Pancreas (tissue), 10 donors: ENCODE measurements at regions not wholly inside any gene's neighbourhood (a gene's known extent, or its start where the extent isn't known, plus 50 kb on each side); places are given as distances from the start of the nearest gene placed in this dataset.

Experiments
- ATAC-seq, 4 donors: fragments of 200-7000 bp; cut with Tn5 transposase; one replicate each; pipeline versions ENCODE4 v1.8.0 to v1.9.1; 2020; ENCODE audit warnings: mild to moderate bottlenecking in 4 of 4, moderate library complexity in 4 of 4
- DNase-seq, 6 donors: peaks; one replicate each; pipeline ENCODE4 v3.0.0-alpha.2; 2020
- FAIRE-seq: peaks from 2 replicates; lab custom pipeline; 2012; peaks lifted over from hg19 to GRCh38; lab: Jason Lieb, UNC
- H3K27ac ChIP-seq, 4 donors: fragments of 200-600 bp; sonication (generic); 1 replicate in 3 of 4; 2 replicates in 1 of 4; pipeline versions ENCODE4 v1.5.0 to v1.8.0; 2020
- H3K27me3 ChIP-seq, 4 donors: fragments of 200-600 bp; one replicate each; pipeline ENCODE4 v1.8.0; 2021
- H3K36me3 ChIP-seq, 3 donors: fragments of 200-600 bp; sonication (generic) in 1 of 3; one replicate each; pipeline versions ENCODE4 v1.5.0 to v1.8.0; 2020 to 2021
- H3K4me1 ChIP-seq, 3 donors: fragments of 200-600 bp; one replicate each; pipeline ENCODE4 v1.8.0; 2021
- H3K4me3 ChIP-seq, 4 donors: fragments of 200-600 bp; sonication (generic) in 2 of 4; one replicate each; pipeline versions ENCODE4 v1.5.0 to v1.8.0; 2020 to 2021
- H3K9me3 ChIP-seq, 4 donors: fragments of 200-600 bp; one replicate each; pipeline ENCODE4 v1.8.0; 2021
- WGBS, 2 donors: extraction: QIAGEN DNeasy Blood & Tissue Kit; methylation state at CpG; one replicate each; pipeline ENCODE4 v1.1.7; 2013; 5-methylcytosine and 5-hydroxymethylcytosine counted together
- intact Hi-C, 3 donors: fragments of 100-400 bp; cut with DNase I; formaldehyde crosslinking; loops; one replicate each; pipeline versions ENCODE4 v1.11.1 to v1.14.2; 2022
- TF ChIP-seq, protein P1 (sequence below), 4 donors: fragments of 200-600 bp; sonication (generic) in 3 of 4; IDR thresholded peaks; one replicate each; pipeline versions ENCODE4 v1.5.0 to v1.8.0; 2021; ENCODE audit warnings: antibody characterized with exemption in 4 of 4
- donor health status: healthy with polysubstance abuse.
- donor health status: DM: no; HTN: no; CAD: no; lungs with moderate emphysema.
- donor health status: DM: no; HTN: no; CAD: no.
- donor health status: control.
- donor health status: control.
- donor health status: Bipolar disorder and iron deficiency.
- donor health status: DM: yes; HTN: yes; CAD: no.
- donor health status: DM: no; HTN: no; CAD: no.
- donor health status: DM: no; HTN: no; CAD: no.
- donor health status: DM: yes; HTN: yes; CAD: no.

DNA sequence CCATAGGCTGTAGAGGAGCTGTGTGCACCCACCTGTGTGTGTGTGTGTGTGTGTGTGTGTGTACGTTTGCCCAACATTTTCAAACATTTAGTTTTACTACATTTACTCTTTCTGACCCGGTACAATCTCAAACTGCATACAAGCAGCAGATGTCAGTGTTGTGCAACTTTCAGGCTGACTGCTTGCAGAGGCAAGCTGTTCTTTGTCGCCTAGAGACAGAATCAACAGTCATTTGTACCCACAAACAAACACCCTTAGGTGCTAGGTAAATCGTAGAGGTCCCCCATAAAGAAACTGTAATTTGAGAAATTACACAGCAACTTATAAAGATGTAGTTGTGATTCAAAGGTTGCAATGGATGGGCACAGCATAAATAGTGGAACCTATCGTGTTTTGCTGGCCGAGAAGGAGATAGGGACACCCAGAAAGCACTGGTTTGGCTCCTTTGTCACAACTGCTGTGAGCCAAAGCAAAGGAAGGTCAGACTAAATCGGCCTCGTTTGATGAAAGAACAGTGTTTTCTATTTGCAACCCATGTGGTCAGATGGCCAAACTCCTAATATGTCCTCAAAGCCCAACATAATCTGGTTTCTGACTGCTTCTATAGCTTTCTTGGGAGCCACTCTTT, 478.4 kb downstream of the TOX3 start:
- Histone ChIP-seq H3K27ac (no peak overlapping the region), H3K27me3 (peaks cover 0 to 8% (median 0%) of the 10 kb centered on the region in 4 donors), H3K4me1 (no peaks in the 10 kb centered on the region), H3K36me3 (no peaks in the 10 kb centered on the region), H3K4me3 (no peak overlapping the region), H3K9me3 (no peaks in the 10 kb centered on the region)
- DNase-seq (peak in 3 of 6 donors; percentile 24 to 39 (median 35)), FAIRE-seq (no peak), ATAC-seq (peak; percentile 91 to 96 (median 94))
- TF ChIP-seq, protein P1, sequence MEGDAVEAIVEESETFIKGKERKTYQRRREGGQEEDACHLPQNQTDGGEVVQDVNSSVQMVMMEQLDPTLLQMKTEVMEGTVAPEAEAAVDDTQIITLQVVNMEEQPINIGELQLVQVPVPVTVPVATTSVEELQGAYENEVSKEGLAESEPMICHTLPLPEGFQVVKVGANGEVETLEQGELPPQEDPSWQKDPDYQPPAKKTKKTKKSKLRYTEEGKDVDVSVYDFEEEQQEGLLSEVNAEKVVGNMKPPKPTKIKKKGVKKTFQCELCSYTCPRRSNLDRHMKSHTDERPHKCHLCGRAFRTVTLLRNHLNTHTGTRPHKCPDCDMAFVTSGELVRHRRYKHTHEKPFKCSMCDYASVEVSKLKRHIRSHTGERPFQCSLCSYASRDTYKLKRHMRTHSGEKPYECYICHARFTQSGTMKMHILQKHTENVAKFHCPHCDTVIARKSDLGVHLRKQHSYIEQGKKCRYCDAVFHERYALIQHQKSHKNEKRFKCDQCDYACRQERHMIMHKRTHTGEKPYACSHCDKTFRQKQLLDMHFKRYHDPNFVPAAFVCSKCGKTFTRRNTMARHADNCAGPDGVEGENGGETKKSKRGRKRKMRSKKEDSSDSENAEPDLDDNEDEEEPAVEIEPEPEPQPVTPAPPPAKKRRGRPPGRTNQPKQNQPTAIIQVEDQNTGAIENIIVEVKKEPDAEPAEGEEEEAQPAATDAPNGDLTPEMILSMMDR (IDR thresholded peaks at IDR 0.05): peak in 2 of 4 donors; percentile 20 to 24
- intact Hi-C loops: loop anchor here in 2 of 3 donors (5.0 to 10.0 kb wide), 3 partner anchors 844 to 956 kb away; no protein-coding TSS in a partner anchor
- 10 to 14% methylated on average over 8 of the region's 8 CpGs for WGBS, 2 donors

DNA sequence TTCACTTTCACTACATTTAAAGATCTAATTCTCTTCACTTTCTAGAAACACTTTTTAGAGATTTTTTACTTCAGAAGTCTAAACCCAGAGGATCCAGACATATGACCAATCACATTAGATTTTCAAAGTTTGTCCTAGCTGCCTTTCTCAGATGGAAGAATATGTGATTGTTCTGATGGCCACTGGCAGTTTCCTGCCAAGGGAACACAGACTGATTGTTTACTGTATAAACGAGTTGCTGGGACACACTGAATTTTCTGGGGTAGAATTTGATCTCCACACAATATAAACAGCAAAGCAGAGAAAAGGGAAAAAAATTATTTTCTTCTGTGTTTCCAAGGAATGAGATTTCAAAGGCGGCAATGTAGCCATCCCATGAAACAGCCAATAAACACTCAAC, 480.0 kb downstream of the TOX3 start:
- no peaks in the 10 kb centered on the region for H3K9me3 ChIP-seq
- whole genome bisulfite sequencing, 2 donors: 48% methylated on average over 2 of the region's 2 CpGs
- intact Hi-C loops: loop anchor here in 2 of 3 donors (5.0 to 10.0 kb wide), 3 partner anchors 845 to 958 kb away; no protein-coding TSS in a partner anchor
- peaks cover 0 to 8% (median 0%) of the 10 kb centered on the region in 4 donors for H3K27me3 ChIP-seq
- no peaks in the 10 kb centered on the region for H3K4me1 ChIP-seq
- no peak overlapping the region for H3K27ac ChIP-seq
- DNase-seq: no peak
- TF ChIP-seq, protein P1 (IDR thresholded peaks at IDR 0.05): no peak
- no peaks in the 10 kb centered on the region for H3K36me3 ChIP-seq
- no peak overlapping the region for H3K4me3 ChIP-seq
- ATAC-seq: no peak
- FAIRE-seq: no peak

DNA sequence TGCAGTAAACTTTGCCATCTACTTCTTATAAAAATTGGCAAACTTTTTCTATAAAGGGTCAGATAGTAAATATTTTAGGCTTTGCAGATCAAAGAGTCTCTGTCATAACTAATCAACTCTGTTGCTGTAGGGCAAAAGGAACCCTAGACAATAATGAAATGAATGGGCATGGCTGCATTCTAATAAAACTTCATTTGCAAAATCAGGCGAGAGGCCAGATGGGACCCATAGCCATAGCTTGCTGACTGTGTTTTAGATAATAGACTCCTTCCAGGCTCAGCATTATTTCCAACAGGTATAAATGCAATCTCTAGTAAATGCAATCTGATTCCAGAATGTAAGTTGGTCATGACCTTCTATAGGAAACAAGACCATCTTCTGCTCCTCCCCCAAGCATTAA, 490.7 kb downstream of the TOX3 start:
- 68 to 86% methylated on average over 1 of the region's 1 CpG for WGBS, 2 donors
- Histone ChIP-seq H3K4me1 (no peaks in the 10 kb centered on the region), H3K4me3 (no peak overlapping the region), H3K27me3 (no peaks in the 10 kb centered on the region), H3K36me3 (no peaks in the 10 kb centered on the region), H3K27ac (no peak overlapping the region), H3K9me3 (no peaks in the 10 kb centered on the region)
- TF ChIP-seq, protein P1 (IDR thresholded peaks at IDR 0.05): no peak
- intact Hi-C loops: no loop called here
- DNase-seq (no peak), FAIRE-seq (no peak), ATAC-seq (no peak)

DNA sequence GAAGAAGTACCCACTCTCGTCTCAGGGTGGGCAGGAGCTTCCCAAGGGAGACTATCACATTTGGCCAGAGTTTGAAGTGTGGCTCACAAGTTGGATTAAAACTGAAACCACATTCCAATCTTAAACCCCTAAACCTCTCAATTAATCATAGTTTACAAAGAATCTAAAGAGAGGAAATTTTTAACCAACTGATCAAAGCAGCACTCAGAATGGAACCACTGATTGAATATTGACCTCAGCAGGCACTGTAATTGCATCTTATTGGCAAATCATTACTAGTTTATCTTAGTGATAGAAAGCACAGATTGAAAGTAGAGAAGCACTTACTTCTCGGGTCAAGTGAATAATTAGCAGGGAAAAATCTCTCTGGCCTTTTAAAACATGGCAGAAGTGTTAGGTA, 491.6 kb downstream of the TOX3 start:
- intact Hi-C loops: no loop called here
- TF ChIP-seq, protein P1 (IDR thresholded peaks at IDR 0.05): no peak

DNA sequence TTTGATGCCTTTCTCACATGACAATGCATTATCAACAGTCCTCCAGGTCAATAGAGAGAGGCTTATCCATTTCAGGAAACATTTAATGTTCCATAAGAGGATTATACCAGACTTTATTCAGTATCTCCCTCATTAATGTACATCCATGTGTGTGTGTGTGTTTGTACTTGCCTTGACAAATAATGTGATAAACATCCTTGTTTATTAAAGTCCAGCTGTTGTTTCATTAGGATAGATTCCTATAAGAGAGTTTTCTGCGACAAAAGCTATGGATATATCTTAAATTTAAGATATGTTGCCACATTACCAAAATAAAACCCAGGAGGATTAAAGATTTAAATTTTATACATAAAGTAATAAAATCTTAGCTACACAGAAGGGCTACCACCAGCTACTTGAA, 492.6 kb downstream of the TOX3 start:
- Histone ChIP-seq H3K27ac (no peak overlapping the region), H3K4me1 (no peaks in the 10 kb centered on the region), H3K9me3 (no peaks in the 10 kb centered on the region), H3K36me3 (no peaks in the 10 kb centered on the region), H3K4me3 (no peak overlapping the region), H3K27me3 (no peaks in the 10 kb centered on the region)
- WGBS, 2 donors: 92 to 94% methylated on average over 1 of the region's 1 CpG
- intact Hi-C loops: no loop called here
- DNase-seq: no peak
- no peak for FAIRE-seq
- TF ChIP-seq, protein P1 (IDR thresholded peaks at IDR 0.05): no peak
- no peak for ATAC-seq

More for the DNA sequence above, 491.6 kb downstream of the TOX3 start:
- Histone ChIP-seq H3K9me3 (no peaks in the 10 kb centered on the region), H3K4me1 (no peaks in the 10 kb centered on the region), H3K4me3 (no peak overlapping the region), H3K27ac (no peak overlapping the region), H3K36me3 (no peaks in the 10 kb centered on the region), H3K27me3 (no peaks in the 10 kb centered on the region)
- ATAC-seq (no peak), FAIRE-seq (no peak), DNase-seq (no peak)
- 30 to 32% methylated on average over 2 of the region's 2 CpGs for WGBS, 2 donors
